NCI-H2196 treated with DMSO at 0.1 percent for 48 hours (cell line): ENCODE measurements at regions not wholly inside any gene's neighbourhood (a gene's known extent, or its start where the extent isn't known, plus 50 kb on each side); places are given as distances from the start of the nearest gene placed in this dataset.

ENCODE experiments used
- DNase-seq: peaks from one replicate; lab custom pipeline; 2025; ENCODE audit not compliant: unreplicated experiment; lab: John Stamatoyannopoulos, UW

DNA sequence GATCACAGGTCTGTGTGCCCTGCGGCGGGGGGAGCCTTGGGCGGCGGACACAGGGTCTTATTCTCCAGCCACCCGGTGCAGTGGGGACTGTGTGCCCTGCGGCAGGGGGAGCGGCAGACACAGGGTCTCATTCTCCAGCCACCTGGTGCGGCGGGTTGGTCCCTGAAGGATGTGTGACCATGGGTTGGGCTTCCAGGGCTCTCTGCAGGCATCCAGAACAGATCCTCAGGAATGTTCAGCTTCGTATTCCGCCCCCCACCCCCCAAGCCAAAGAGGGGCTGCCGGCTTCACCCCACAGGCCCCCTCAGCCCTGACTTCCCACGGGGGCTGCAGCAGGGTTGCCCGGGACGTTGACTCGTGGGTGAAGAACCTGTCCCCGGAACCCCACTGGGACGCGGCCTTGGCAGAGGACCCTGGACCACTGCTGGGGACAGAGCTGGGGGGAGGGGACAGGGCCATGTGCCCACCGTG is 154.5 kb upstream of the PPP2R2D start:
- DNase-seq, result no peak

DNA sequence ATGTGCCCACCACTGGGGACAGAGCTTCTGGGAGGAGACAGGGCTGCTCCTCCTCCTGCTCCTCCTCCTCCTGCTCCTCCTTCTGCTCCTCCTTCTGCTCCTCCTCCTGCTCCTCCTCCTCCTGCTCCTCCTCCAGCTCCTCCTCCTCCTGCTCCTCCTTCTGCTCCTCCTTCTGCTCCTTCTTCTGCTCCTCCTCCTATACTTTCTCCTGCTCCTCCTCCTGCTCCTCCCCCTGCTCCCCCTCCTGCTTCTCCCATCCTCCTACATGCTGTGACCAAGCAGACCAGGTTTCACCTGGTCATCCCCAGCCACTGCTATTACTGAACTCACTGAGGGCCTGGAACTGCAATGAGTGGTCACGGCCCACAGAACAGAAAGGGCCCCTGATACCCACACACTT is 154.0 kb upstream of the PPP2R2D start:
- DNase-seq, result no peak

DNA sequence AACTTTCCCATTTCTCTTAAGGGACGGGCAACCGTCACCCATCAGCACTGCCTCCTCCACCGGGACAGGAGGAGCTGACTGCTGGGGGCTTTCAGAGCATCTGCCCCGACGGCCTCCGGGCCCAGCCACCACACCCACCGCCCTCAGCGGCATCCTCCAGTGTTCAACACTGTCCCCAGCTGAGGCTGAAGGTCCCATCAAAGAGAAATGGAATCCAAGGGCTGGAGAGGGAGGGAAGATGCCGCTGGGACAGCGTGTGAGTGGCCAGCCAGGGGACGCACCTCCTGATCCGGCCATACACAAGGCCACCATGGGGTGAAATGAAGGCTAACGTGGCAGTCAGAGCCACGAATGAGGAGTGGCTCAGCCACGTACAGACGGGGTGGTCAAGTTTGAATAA is 153.6 kb upstream of the PPP2R2D start:
- DNase-seq, result no peak

DNA sequence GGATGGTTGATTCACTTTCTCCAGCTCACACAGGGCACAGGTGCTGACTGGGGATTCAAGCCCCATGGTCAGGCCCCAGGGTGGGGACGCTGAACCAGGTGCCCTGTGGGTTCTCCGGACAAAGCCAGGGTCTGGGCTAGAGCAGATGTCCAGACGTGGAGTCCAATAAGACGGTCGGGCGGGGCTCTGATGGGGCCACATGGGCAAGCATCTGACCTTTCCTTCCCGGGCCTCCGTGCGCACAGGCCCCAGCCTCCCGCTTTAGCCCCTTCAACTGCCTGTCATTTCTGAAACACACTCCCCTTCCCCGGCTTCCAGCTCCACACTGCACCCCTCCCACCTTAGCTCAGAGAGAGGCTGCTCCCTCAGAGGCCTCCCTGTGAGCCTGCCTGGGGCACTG is 153.0 kb upstream of the PPP2R2D start:
- DNase-seq, result no peak

DNA sequence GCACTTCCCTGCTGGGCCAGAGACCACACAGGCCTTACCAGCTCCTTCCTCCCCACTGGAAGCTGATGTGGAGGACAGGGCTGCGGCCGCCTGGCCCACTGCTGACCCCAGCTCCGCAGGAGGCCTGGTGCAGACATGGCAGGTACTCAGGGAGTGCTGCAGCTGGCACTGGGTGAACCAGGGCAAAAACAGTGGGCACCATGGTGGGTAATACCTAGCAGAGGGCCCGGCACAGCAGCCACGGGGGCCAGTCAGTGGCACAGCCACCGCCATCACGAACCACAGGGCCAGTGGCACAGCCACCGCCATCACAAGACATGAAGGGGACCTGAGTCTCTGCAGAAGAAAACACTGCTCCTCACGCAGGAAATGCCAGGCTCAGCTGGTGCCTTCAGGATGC is 152.6 kb upstream of the PPP2R2D start:
- DNase-seq, result no peak

DNA sequence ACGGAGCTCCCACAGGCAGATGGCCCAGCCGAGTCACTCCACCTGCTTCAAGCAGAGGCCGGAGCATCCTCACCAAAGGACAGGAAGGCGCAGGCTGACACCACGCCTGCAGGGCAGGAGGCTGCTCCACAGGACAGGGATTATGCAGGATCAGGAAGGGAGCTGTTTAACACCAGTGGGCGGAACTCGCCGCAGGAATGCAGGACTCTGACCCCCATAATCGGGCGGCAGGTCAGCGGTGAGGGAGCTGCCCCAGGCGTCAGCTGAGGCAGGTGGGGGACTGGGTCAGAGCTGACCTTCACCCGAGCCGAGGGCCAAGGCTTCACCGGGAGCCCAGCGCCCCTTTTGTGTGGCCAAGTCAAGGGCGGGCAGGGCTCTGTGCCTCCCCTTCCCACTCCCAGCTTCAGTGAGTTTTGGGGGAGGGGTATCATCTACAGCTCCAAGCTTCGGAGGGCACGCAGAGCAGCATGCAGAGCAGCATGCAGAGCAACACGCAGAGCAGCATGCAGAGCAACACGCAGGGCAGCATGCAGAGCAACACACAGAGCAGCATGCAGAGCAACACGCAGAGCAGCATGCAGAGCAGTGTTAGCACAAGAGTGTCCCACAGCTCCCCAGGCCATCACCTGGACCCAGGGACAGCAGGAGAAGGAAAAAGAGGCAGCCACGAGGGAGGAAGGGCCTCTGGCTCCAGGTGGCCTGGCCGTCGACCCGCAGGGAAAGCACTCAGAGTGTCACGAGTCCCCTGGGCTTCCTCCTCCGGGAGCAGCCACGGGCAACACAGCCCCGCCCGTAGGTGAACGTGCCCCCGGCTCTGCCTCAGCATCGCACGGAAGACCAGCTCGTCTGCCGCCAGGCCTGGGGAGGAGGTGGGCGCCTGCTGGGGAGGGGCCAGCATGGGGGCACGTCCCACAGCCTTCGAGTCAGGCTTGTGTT is 151.7 kb upstream of the PPP2R2D start:
- DNase-seq, result no peak

DNA sequence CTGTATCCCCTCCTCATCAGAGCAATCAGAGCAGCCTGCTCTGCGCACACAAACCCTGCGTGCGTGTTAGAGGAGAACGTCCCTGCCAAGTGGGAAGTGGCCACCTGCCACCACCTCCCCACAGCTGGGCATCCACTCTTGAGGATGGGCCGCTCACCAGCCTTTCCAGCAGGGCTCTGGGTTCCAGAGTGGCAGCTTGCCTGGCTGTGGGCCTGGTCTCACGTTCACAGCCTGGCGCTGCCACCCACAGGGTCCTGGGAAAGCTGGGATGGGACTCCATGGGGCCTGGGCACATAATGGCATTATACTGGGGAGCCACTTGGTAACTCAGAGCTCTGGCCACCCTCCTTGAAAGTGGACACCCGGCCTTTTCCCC is 151.1 kb upstream of the PPP2R2D start:
- DNase-seq, result no peak

DNA sequence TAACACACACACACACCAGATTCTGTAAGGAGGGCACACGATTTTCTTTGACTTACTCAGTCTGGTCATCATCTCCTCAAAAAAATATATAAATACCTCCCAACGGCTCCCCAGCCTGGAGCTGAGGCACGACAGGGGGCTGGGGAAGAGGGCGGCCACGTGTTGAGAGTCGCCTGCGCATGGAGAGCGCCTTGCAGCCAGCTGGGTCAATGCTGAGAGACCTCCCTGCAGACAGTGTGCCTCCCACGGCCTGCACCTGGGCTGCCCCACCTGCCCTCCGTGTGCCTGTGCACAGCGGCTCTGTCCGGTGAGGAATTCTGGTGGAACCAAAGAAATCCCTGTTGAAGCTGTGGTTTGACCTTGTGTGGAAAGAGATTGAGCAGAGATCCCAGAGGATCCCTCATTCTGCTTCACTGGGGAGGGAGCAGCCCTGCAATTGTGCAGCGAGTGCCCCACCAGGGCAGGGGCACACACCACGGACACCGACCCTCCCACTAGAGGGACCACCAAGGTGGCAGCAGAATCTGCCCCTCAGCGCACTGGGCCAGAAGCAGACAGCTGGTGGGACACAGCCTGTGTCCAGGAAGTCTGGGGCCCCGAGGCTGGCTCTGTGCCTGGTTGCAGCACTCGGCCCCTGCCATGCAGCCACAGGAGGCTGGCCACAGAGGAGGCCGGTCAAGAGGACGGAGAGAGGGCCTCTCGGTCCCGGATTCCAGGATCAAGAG is 150.5 kb upstream of the PPP2R2D start:
- DNase-seq, result no peak

DNA sequence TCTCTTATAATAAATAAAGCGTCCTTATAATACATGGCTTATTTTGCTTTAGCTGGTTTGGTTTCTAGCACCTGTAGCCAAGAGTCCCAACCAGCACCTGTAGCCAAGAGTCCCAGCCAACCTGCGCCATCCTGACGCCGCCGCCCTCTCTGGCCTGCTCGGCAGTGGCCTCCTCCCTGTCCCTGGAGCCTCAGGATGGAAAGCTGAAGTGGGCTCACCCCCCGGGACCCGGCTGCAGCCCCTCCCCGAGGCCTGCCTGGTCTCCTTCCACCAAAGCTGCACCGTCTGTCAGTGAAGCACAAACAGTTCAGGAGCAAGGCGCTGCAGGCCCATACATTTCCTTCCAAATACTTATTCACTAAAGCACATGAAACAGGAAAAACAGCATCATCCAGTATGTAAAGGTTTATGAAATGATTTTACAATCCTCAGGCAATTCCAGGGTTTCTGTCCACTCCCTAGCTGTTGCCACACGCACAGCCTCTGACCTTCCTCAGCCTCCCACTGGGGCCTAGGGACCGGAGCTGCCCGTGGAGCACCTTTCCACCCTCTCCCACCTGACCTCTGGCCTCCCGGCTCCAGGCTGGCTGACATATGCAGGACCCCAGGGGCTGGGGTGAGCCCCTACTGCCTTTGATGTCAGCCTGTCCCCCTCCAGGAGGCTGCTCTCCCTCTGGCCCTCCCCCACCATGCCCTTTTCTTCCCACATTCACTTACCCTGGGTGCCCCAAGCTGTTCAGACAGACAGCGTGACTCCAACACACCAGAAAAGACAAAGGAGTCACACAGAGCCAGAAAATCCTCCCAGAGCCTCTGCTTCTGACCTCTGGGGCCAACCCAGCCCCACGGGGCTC is 149.6 kb upstream of the PPP2R2D start:
- DNase-seq, result no peak

DNA sequence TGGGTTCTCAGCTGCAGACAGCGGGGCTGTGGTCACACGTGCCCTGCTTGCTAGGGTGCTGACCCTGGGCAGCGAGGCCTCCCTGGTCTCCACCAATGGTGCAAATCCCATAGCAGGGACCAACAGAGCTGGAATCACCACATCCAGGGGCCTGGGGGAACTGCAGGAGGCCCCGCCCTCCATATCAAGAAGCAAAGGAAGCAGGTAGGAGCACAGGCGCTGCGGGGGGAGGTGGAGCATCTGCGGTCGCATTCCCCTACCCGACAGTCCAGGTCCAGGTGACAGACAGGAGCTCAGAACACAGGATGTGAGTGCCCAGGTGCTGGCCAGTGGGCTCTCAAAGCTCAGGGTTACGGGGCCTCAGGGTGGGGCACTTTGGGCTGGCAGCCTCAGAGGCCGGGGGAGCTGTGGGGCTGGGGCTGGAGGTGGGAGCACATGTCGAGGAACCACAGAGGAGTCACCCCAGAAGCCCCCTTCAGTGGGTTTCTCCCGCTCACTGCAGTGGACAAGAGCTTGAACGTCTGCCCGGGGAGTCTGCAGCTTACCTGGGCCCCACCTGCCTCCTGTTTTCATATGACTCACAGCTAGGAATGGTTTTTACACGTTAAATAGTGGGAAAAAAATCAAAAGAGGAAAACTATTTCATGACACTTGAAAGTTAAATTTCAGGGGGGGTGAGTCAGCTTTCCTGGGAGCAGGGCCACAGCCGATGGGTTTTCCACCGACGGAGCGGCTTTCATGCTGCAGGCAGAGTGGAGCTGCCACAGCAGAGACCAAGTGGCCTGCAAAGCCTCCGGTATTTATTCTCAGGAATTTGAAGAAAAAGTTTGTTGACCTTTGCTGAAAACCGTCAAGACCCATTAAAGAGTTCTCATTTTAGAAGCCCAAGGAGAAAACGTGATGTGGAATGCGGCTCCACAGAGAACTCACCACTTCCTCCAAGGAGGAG is 148.7 kb upstream of the PPP2R2D start:
- no peak for DNase-seq

DNA sequence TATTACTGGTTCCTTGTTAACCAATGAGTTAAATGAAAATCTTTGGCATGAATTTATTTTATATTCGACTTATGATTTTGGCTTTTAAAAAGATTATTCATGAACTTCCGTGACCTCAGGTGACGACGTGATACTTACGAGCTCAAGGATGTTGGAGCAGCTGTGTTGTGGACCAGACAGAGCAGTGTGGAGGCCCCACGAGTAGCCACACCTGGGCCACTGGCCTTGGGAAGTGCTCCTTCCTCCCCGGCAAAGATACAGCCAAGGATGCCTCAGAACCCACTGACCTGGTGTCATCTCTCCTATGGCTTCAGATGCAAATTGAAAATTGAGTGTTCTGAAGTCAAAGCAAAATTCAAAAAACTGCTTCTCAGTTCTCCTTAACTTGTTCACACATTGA is 147.5 kb upstream of the PPP2R2D start:
- no peak for DNase-seq

DNA sequence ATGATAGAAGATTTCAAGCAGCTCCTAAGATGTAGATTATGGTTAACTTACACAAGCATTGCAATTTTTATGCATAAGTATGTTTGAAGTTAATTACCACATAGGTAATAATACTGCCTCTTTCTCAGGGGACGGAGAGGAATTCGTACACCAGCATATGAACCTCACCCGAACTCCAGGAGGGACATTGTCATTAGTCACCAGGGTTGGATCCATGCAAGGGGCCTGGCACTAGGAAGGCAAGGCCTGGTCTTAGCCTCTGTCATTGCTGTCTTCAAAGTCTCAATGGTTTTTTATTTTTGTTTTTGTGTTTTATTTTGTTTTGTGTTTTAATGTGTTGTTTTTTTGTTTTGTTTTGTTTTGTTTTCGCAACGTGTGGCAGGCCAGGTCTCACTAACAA is 145.6 kb upstream of the PPP2R2D start:
- no peak for DNase-seq

DNA sequence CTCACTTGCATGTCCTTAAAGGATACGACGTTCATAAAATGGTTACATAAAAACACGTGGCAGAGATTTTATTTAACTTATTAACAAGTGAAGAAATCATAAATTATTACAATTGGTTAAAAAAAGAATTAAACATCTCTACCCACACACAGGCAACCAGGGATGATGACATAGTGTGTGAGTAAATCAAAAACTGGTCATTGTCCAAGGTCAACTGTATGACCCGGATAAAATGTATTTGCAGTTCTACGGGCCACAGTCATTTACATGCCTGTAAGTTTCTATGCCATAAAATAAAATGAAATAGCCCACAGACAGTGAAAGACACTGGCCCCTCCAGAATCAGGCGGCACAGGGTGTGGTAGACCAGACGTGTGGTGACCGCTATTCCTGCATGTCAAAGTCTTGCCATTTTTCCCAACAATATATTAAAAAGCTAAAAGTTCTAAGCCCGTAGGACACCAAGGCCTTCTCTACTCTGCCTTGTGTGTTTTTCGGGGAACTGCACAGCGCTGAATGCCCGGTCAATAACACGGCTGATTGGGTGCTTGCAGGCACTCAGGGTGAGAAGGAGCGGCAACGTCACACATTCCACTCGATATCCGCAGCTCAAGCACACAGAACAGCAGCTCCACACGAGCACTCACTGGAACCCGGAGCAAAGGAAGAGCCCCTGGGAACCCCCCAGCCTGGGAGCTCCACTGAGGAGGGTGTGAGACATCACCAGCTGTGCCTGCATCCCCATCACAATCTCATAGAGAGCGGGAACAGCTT is 143.3 kb upstream of the PPP2R2D start:
- DNase-seq, result no peak

DNA sequence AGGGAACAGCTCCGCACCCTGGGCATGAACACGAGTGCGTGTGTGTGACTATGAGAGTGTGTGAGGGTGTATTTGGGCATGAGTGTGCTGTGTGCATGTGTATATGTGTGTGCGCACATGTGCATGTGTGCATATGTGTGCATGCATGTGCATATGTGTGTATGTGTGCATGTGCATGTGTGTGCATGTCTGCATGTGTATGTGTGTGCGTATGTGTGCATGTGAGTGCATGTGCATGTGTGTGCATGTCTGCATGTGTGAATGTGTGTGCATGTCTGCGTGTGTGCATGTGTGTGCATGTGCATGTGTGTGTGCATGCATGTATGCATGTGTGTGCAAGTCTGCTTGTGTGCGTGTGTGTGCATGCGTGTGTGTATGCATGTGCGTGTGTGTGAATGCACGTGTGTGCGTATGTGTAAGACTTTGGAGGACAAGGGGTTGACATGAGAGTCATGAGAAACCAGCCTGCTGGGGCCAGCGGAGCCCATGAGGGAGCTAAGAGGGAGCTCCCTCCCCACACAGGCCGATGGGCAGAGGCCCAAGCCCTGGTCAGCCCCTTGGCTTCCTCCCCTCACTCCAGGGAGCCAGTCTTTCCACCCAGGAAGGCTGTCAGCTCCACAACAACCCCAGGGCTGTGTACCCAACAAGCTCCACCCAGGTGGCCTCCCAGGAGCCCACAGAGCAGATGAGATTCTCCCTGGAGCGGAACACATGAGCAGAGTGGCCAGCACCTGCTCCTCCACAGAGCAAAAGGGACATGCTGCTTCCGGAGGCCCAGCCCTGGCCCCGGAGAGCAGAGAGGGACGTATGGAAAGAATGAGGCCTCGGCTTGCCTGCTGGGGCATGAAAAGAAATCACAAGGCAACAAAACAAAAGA is 142.5 kb upstream of the PPP2R2D start:
- no peak for DNase-seq

DNA sequence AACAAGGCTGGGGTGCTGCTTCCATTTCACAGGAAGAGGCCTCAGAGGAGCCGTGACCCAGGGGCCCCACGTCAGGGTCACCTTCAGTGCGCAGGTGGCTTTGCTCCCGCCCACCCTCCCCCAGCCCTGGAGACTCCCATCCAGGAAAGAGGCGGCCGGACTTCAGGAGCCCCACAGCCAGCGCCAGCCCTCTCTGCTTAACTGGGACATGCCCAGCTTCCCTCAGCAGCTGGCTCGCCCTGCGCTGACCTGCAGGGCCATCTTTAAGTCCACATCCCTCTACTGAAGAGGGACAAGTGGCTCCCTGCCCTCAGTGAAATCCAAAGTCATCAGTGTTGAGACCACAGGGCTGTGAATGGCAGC is 141.9 kb upstream of the PPP2R2D start:
- no peak for DNase-seq

DNA sequence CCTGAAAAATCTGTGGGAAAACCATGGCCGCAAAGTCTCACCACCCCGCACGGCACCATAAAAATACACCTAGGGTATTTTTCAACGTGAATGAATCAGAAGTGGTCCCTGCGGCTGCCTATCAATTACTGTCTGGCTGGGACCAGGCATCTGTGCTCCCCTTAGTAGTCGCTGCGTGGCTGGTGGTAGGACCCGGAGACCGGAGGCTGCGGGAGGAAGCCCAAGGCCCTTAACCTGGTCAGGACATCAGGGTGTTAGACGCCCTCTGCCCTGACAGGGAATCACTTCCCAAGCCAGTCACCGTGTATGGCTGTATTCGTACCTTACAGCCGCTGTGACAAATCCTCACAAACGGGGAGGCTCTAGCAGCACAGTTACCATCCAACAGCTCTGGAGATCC is 141.5 kb upstream of the PPP2R2D start:
- no peak for DNase-seq

DNA sequence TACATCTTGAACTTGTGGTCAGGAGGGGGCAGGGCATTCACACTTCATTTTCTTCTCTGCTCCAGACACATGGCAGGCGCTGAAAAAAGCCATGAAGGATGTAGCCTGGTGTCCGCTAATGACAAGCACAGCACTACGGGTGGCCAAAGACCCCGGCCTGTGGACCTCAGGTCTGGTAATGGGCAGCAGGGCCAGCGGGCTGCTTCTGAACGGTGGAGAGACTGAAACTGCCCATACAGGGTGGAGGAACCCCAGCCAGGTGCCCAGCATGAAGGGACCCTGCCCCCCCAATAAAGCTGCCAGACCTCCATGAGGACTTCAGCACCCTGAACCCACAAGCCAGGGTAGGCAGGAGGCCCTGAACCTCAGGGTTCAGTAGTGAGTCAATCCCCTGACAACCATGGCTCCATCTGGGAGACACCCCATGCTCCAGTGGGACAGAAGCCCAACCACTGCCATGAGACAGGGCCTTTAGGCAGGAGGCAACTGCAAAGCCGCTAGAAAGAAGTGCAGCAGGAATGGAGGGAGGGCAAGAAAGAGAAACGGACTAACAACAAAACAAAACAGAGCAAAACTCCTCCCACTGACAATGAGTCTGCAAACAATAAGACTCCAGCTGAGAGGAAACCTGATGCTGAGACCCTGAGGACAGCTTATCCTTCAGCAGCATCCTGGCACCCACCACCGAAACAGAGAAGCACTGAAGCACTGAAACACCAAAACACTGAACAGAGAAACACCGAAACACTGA is 140.2 kb upstream of the PPP2R2D start:
- no peak for DNase-seq
